ENCODE measurements at regions not wholly inside any gene's neighbourhood (a gene's known extent, or its start where the extent isn't known, plus 50 kb on each side); places are given as distances from the start of the nearest gene placed in this dataset.
"Not testable (repeated sequence)": the region's sequence is repeated elsewhere in the genome, so short reads cannot be mapped to it uniquely, and the experiment has no call there.

GRCh38 chr7:359226-359765, 69.3 kb downstream of the FOXL3 start:
- TF ChIP-seq, protein P1, sequence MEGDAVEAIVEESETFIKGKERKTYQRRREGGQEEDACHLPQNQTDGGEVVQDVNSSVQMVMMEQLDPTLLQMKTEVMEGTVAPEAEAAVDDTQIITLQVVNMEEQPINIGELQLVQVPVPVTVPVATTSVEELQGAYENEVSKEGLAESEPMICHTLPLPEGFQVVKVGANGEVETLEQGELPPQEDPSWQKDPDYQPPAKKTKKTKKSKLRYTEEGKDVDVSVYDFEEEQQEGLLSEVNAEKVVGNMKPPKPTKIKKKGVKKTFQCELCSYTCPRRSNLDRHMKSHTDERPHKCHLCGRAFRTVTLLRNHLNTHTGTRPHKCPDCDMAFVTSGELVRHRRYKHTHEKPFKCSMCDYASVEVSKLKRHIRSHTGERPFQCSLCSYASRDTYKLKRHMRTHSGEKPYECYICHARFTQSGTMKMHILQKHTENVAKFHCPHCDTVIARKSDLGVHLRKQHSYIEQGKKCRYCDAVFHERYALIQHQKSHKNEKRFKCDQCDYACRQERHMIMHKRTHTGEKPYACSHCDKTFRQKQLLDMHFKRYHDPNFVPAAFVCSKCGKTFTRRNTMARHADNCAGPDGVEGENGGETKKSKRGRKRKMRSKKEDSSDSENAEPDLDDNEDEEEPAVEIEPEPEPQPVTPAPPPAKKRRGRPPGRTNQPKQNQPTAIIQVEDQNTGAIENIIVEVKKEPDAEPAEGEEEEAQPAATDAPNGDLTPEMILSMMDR (IDR thresholded peaks at IDR 0.05; ENCODE audit: borderline replicate concordance): no peak
- peak; percentile 9 for DNase-seq
- H3K27me3 ChIP-seq (ENCODE audit: low read depth): peaks cover 64% of the 10 kb centered on the region

GRCh38 chr7:359766-360361, 69.9 kb downstream of the FOXL3 start:
- H3K9me3 ChIP-seq (replicated peaks): peaks cover 8% of the 10 kb centered on the region
- no peaks in the 10 kb centered on the region for H3K36me3 ChIP-seq
- no peak overlapping the region for H3K27ac ChIP-seq (replicated peaks)
- TF ChIP-seq, protein P1 (IDR thresholded peaks at IDR 0.05; ENCODE audit: borderline replicate concordance): no peak
- H3K4me3 ChIP-seq: no peak overlapping the region
- peaks cover 10% of the 10 kb centered on the region for H3K4me1 ChIP-seq
- peak; percentile 4 for DNase-seq
- intact Hi-C loops (cut with micrococcal nuclease): no loop called here
- peaks cover 65% of the 10 kb centered on the region for H3K27me3 ChIP-seq (ENCODE audit: low read depth)

More at GRCh38 chr7:359226-359765, 69.3 kb downstream of the FOXL3 start:
- Histone ChIP-seq H3K27ac (replicated peaks) (no peak overlapping the region), H3K4me1 (peaks cover 10% of the 10 kb centered on the region), H3K36me3 (no peaks in the 10 kb centered on the region), H3K4me3 (no peak overlapping the region), H3K9me3 (replicated peaks) (peaks cover 8% of the 10 kb centered on the region)
- intact Hi-C loops (cut with micrococcal nuclease): no loop called here

- peaks cover 8% of the 10 kb centered on the region for H3K9me3 ChIP-seq (replicated peaks)
- DNase-seq: peak; percentile 8
- intact Hi-C loops (cut with micrococcal nuclease): no loop called here
- H3K4me1 ChIP-seq: peaks cover 10% of the 10 kb centered on the region
- TF ChIP-seq, protein P1 (IDR thresholded peaks at IDR 0.05; ENCODE audit: borderline replicate concordance): no peak
- no peak overlapping the region for H3K4me3 ChIP-seq
- H3K36me3 ChIP-seq: no peaks in the 10 kb centered on the region
- H3K27ac ChIP-seq (replicated peaks): no peak overlapping the region
- peaks cover 72% of the 10 kb centered on the region for H3K27me3 ChIP-seq (ENCODE audit: low read depth)
Observed at GRCh38 chr7:360454-361100, 70.6 kb downstream of the FOXL3 start.

GRCh38 chr7:361182-361581, 71.2 kb downstream of the FOXL3 start:
- DNase-seq: peak; percentile 6
- intact Hi-C loops (cut with micrococcal nuclease): not testable (repeated sequence)
- peaks cover 78% of the 10 kb centered on the region for H3K27me3 ChIP-seq (ENCODE audit: low read depth)

DNA sequence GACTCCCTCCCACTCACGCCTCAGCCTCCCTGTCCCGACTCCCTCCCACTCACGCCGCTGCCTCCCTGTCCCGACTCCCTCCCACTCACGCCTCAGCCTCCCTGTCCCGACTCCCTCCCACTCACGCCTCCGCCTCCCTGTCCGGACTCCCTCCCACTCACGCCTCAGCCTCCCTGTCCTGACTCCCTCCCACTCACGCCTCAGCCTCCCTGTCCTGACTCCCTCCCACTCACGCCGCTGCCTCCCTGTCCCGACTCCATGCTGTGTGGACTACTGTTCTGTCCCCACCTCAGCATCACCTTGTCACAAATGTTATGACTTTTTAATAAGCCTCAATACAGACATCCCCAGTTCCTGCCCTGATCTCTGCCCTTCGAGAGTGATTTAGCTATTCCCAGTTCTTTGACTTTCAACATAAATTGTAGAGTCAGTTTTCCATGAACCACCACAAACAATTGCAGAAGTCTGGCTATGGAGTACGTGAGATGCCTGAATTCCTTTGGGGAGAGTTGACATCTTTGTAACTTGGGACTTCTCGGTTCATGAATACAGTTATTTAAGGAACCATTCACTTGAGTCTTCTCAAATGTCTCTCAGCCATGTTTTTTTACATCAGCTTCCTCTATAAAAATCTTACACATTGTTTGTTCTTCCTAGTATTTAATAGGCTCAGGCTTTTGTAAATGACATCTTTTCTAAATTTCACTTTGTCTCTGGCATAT, 71.9 kb downstream of the FOXL3 start:
- H3K27me3 ChIP-seq (ENCODE audit: low read depth): peaks cover 74% of the 10 kb centered on the region
- H3K4me1 ChIP-seq: peaks cover 10% of the 10 kb centered on the region
- no peaks in the 10 kb centered on the region for H3K36me3 ChIP-seq
- TF ChIP-seq, protein P1 (IDR thresholded peaks at IDR 0.05; ENCODE audit: borderline replicate concordance): no peak
- peaks cover 8% of the 10 kb centered on the region for H3K9me3 ChIP-seq (replicated peaks)
- peak overlapping the region; percentile 42 for H3K4me3 ChIP-seq
- no peak overlapping the region for H3K27ac ChIP-seq (replicated peaks)
- intact Hi-C loops (cut with micrococcal nuclease): no loop called here
- no peak for DNase-seq

More at GRCh38 chr7:361182-361581, 71.2 kb downstream of the FOXL3 start:
- not testable (repeated sequence) for H3K9me3 ChIP-seq (replicated peaks); H3K36me3 ChIP-seq; H3K27ac ChIP-seq (replicated peaks); H3K4me3 ChIP-seq
- H3K4me1 ChIP-seq: peaks cover 10% of the 10 kb centered on the region
